Mesenteric fat pad (tissue), 1 donor: ENCODE measurements at regions not wholly inside any gene's neighbourhood (a gene's known extent, or its start where the extent isn't known, plus 50 kb on each side); places are given as distances from the start of the nearest gene placed in this dataset.
"Not testable (repeated sequence)": the region's sequence is repeated elsewhere in the genome, so short reads cannot be mapped to it uniquely, and the experiment has no call there.

ENCODE experiments used
- DNase-seq: peaks from one replicate; pipeline ENCODE4 v3.0.0-alpha.2; 2020; ENCODE audit warnings: low spot score
- donor health status: DM: yes; HTN: yes; CAD: no.

- no peak for DNase-seq
Measured at GRCh38 chr7:109449760-109450159, 880.1 kb downstream of the DNAJB9 start.

GRCh38 chr7:109456116-109456515 lies 886.4 kb downstream of the DNAJB9 start:
- no peak for DNase-seq

- no peak for DNase-seq
Measured at GRCh38 chr7:109460296-109460695, 890.6 kb downstream of the DNAJB9 start.

- DNase-seq, result no peak
Measured at GRCh38 chr7:109462171-109462570, 892.5 kb downstream of the DNAJB9 start.

GRCh38 chr7:109467729-109468128 lies 898.1 kb downstream of the DNAJB9 start:
- not testable (repeated sequence) for DNase-seq

- no peak for DNase-seq
Measured at GRCh38 chr7:109473172-109473571, 903.5 kb downstream of the DNAJB9 start.

GRCh38 chr7:109476409-109476808 lies 906.7 kb downstream of the DNAJB9 start:
- DNase-seq, result no peak

GRCh38 chr7:109479388-109479787 lies 909.7 kb downstream of the DNAJB9 start:
- no peak for DNase-seq

- DNase-seq, result not testable (repeated sequence)
Measured at GRCh38 chr7:109490607-109491006, 920.9 kb downstream of the DNAJB9 start.

- DNase-seq, result no peak
Measured at GRCh38 chr7:109497053-109497452, 927.4 kb downstream of the DNAJB9 start.

- no peak for DNase-seq
Measured at GRCh38 chr7:109498131-109498530, 928.5 kb downstream of the DNAJB9 start.

GRCh38 chr7:109503421-109503820 lies 933.7 kb downstream of the DNAJB9 start:
- no peak for DNase-seq

- DNase-seq, result no peak
Measured at GRCh38 chr7:109522585-109522984, 952.9 kb downstream of the DNAJB9 start.

- DNase-seq, result no peak
Measured at GRCh38 chr7:109527833-109528232, 958.2 kb downstream of the DNAJB9 start.

- no peak for DNase-seq
Measured at GRCh38 chr7:109529712-109530111, 960.0 kb downstream of the DNAJB9 start.

GRCh38 chr7:109532262-109532992 lies 962.8 kb downstream of the DNAJB9 start:
- DNase-seq, result no peak

GRCh38 chr7:109545686-109546085 lies 976.0 kb downstream of the DNAJB9 start:
- no peak for DNase-seq

GRCh38 chr7:109549471-109550193 lies 980.0 kb downstream of the DNAJB9 start:
- no peak for DNase-seq

GRCh38 chr7:109552017-109552416 lies 982.3 kb downstream of the DNAJB9 start:
- DNase-seq, result no peak

- DNase-seq, result no peak
Measured at GRCh38 chr7:109577265-109577664, 1007.6 kb downstream of the DNAJB9 start.

GRCh38 chr7:109579901-109580300 lies 1010.2 kb downstream of the DNAJB9 start:
- DNase-seq, result no peak

- DNase-seq, result no peak
Measured at GRCh38 chr7:109582211-109582610, 1012.5 kb downstream of the DNAJB9 start.

- DNase-seq, result not testable (repeated sequence)
Measured at GRCh38 chr7:109596948-109597347, 1027.3 kb downstream of the DNAJB9 start.
